ENCODE measurements at regions not wholly inside any gene's neighbourhood (a gene's known extent, or its start where the extent isn't known, plus 50 kb on each side); places are given as distances from the start of the nearest gene placed in this dataset.

- TF ChIP-seq EZH2 (IDR thresholded peaks at IDR 0.05; ENCODE audit: insufficient read depth, low read length) (no peak), CTCF (IDR thresholded peaks at IDR 0.05; ENCODE audit: insufficient read depth, low read depth, low read length) (no peak)
- H3K79me2 ChIP-seq (ENCODE audit: insufficient read depth, low read length) = no peaks in the 10 kb centered on the region
- Mint-ChIP-seq H3K36me3 (ENCODE audit: low read depth, unreplicated experiment) (no peaks in the 10 kb centered on the region), H3K4me1 (ENCODE audit: low read depth, unreplicated experiment) (no peaks in the 10 kb centered on the region), H3K9me3 (ENCODE audit: unreplicated experiment) (peaks cover 7% of the 10 kb centered on the region), H3K27ac (ENCODE audit: unreplicated experiment) (no peak overlapping the region), H3K4me3 (ENCODE audit: unreplicated experiment) (no peak overlapping the region), H3K27me3 (ENCODE audit: low read depth, unreplicated experiment) (peaks cover 7% of the 10 kb centered on the region)
- H2AFZ ChIP-seq (ENCODE audit: low read depth, low read length) = no peak overlapping the region
- no peak overlapping the region for H3K4me2 ChIP-seq (ENCODE audit: low read length)
- H3K9me3 ChIP-seq (ENCODE audit: insufficient read depth, low read depth, low read length) = no peaks in the 10 kb centered on the region
- FAIRE-seq = no peak
- no peak for DNase-seq (ENCODE audit: low read depth)
- no peaks in the 10 kb centered on the region for H3K27me3 ChIP-seq (ENCODE audit: insufficient read depth, low read length)
- H4K20me1 ChIP-seq (ENCODE audit: insufficient read depth, low read length) = no peaks in the 10 kb centered on the region
- no peak overlapping the region for H3K9ac ChIP-seq (ENCODE audit: low read length)
- no peaks in the 10 kb centered on the region for H3K36me3 ChIP-seq (ENCODE audit: insufficient read depth, low read length)
- H3K4me1 ChIP-seq (ENCODE audit: insufficient read depth, low read length) = no peaks in the 10 kb centered on the region
- no peak overlapping the region for H3K4me3 ChIP-seq (ENCODE audit: insufficient read depth, low read depth, low read length)
- H3K27ac ChIP-seq (ENCODE audit: low read depth, low read length) = no peak overlapping the region
Measured at GRCh38 chr6:137407816-137408215, 86.4 kb downstream of the OLIG3 start.

GRCh38 chr6:137405806-137406205 is 88.4 kb downstream of the OLIG3 start:
- no peak overlapping the region for H3K9ac ChIP-seq (ENCODE audit: low read length)
- Mint-ChIP-seq H3K27me3 (ENCODE audit: low read depth, unreplicated experiment) (peaks cover 7% of the 10 kb centered on the region), H3K4me3 (ENCODE audit: unreplicated experiment) (no peak overlapping the region), H3K27ac (ENCODE audit: unreplicated experiment) (no peak overlapping the region), H3K9me3 (ENCODE audit: unreplicated experiment) (peaks cover 7% of the 10 kb centered on the region), H3K4me1 (ENCODE audit: low read depth, unreplicated experiment) (no peaks in the 10 kb centered on the region), H3K36me3 (ENCODE audit: low read depth, unreplicated experiment) (no peaks in the 10 kb centered on the region)
- H3K36me3 ChIP-seq (ENCODE audit: insufficient read depth, low read length) = no peaks in the 10 kb centered on the region
- H3K27ac ChIP-seq (ENCODE audit: low read depth, low read length) = no peak overlapping the region
- H3K4me1 ChIP-seq (ENCODE audit: insufficient read depth, low read length) = no peaks in the 10 kb centered on the region
- H3K9me3 ChIP-seq (ENCODE audit: insufficient read depth, low read depth, low read length) = no peaks in the 10 kb centered on the region
- FAIRE-seq = no peak
- H3K4me2 ChIP-seq (ENCODE audit: low read length) = no peak overlapping the region
- no peaks in the 10 kb centered on the region for H4K20me1 ChIP-seq (ENCODE audit: insufficient read depth, low read length)
- H3K79me2 ChIP-seq (ENCODE audit: insufficient read depth, low read length) = no peaks in the 10 kb centered on the region
- no peak for DNase-seq (ENCODE audit: low read depth)
- TF ChIP-seq CTCF (IDR thresholded peaks at IDR 0.05; ENCODE audit: insufficient read depth, low read depth, low read length) (no peak), EZH2 (IDR thresholded peaks at IDR 0.05; ENCODE audit: insufficient read depth, low read length) (no peak)
- H2AFZ ChIP-seq (ENCODE audit: low read depth, low read length) = no peak overlapping the region
- H3K4me3 ChIP-seq (ENCODE audit: insufficient read depth, low read depth, low read length) = no peak overlapping the region
- no peaks in the 10 kb centered on the region for H3K27me3 ChIP-seq (ENCODE audit: insufficient read depth, low read length)

GRCh38 chr6:137403855-137404254 is 90.3 kb downstream of the OLIG3 start:
- Histone ChIP-seq H3K4me2 (ENCODE audit: low read length) (no peak overlapping the region), H3K27ac (ENCODE audit: low read depth, low read length) (no peak overlapping the region), H3K9ac (ENCODE audit: low read length) (no peak overlapping the region), H3K4me1 (ENCODE audit: insufficient read depth, low read length) (no peaks in the 10 kb centered on the region), H3K4me3 (ENCODE audit: insufficient read depth, low read depth, low read length) (no peak overlapping the region), H3K27me3 (ENCODE audit: insufficient read depth, low read length) (no peaks in the 10 kb centered on the region), H4K20me1 (ENCODE audit: insufficient read depth, low read length) (no peaks in the 10 kb centered on the region), H3K36me3 (ENCODE audit: insufficient read depth, low read length) (no peaks in the 10 kb centered on the region), H3K79me2 (ENCODE audit: insufficient read depth, low read length) (no peaks in the 10 kb centered on the region), H2AFZ (ENCODE audit: low read depth, low read length) (no peak overlapping the region), H3K9me3 (ENCODE audit: insufficient read depth, low read depth, low read length) (no peaks in the 10 kb centered on the region)
- H3K27me3 Mint-ChIP-seq (ENCODE audit: low read depth, unreplicated experiment) = peaks cover 4% of the 10 kb centered on the region
- no peak for FAIRE-seq
- H3K27ac Mint-ChIP-seq (ENCODE audit: unreplicated experiment) = no peak overlapping the region
- H3K9me3 Mint-ChIP-seq (ENCODE audit: unreplicated experiment) = peaks cover 3% of the 10 kb centered on the region
- no peak overlapping the region for H3K4me3 Mint-ChIP-seq (ENCODE audit: unreplicated experiment)
- no peak for DNase-seq (ENCODE audit: low read depth)
- no peaks in the 10 kb centered on the region for H3K36me3 Mint-ChIP-seq (ENCODE audit: low read depth, unreplicated experiment)
- TF ChIP-seq CTCF (IDR thresholded peaks at IDR 0.05; ENCODE audit: insufficient read depth, low read depth, low read length) = no peak
- TF ChIP-seq EZH2 (IDR thresholded peaks at IDR 0.05; ENCODE audit: insufficient read depth, low read length) = no peak
- H3K4me1 Mint-ChIP-seq (ENCODE audit: low read depth, unreplicated experiment) = no peaks in the 10 kb centered on the region
